SK-N-MC (cell line): ENCODE measurements at regions not wholly inside any gene's neighbourhood (a gene's known extent, or its start where the extent isn't known, plus 50 kb on each side); places are given as distances from the start of the nearest gene placed in this dataset.

Source experiments
- EZH2 ChIP-seq: fragments of 200-600 bp; sonication (generic); IDR thresholded peaks from one replicate; pipeline ENCODE4 v1.6.1; 2017; ENCODE audit warnings: antibody characterized with exemption
- FOXP2 ChIP-seq: optimal IDR thresholded peaks from 2 replicates; pipeline ENCODE3; 2011; ENCODE audit warnings: mild to moderate bottlenecking, moderate library complexity; ENCODE audit not compliant: insufficient read depth; ENCODE audit errors: extremely low read length, control extremely low read depth
- POLR2AphosphoS5 ChIP-seq: IDR thresholded peaks from 2 replicates; pipeline ENCODE4 v1.6.1; 2012; ENCODE audit warnings: mild to moderate bottlenecking, low read depth, low read length, borderline replicate concordance

GRCh38 chr17:6278376-6278775, 156.5 kb downstream of the AIPL1 start:
- TF ChIP-seq FOXP2: no peak
- TF ChIP-seq EZH2: no peak
- no peak for TF ChIP-seq POLR2AphosphoS5
